ENCODE measurements at regions not wholly inside any gene's neighbourhood (a gene's known extent, or its start where the extent isn't known, plus 50 kb on each side); places are given as distances from the start of the nearest gene placed in this dataset.

DNA sequence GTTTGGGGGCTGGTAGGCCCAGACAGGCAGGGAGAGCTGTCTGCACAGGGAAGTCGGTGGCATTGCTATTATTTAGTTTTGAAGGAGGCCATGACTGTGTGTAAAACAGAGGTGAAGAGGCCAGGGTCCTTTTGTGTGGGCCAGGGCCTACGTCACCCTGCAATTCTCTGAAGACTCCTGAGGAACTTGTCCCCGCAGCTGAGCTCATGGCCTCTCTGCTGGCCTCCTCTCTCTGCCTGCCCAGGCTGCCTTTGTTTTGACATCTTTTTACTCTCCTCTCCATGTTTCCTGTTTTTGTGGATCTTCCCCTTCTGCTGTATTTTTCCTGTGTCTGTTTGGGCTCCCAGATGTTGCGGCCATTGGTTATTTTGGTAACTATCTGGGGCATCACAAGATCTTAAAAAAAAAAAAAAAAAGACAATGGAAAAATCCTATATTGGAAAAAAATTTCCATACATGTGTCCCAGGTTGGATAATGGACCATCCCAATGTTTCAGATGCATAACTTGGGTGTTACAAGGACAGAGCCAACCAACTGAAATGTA, 280.7 kb downstream of the RPS6KC1 start:
- no peak for TF ChIP-seq CTCF (IDR thresholded peaks at IDR 0.05; ENCODE audit: control insufficient read depth, insufficient read depth, low read depth, low read length, missing control alignments)
- DNase-seq (ENCODE audit: low read depth) = no peak
- H3K4me3 ChIP-seq (ENCODE audit: control insufficient read depth, low read depth, low read length) = no peak overlapping the region

- DNase-seq (ENCODE audit: low read depth) = no peak
- TF ChIP-seq CTCF (IDR thresholded peaks at IDR 0.05; ENCODE audit: control insufficient read depth, insufficient read depth, low read depth, low read length, missing control alignments) = no peak
- no peak overlapping the region for H3K4me3 ChIP-seq (ENCODE audit: control insufficient read depth, low read depth, low read length)
These were observed 281.4 kb downstream of the RPS6KC1 start for GRCh38 chr1:213332491-213332890.

GRCh38 chr1:213333121-213333520, 282.1 kb downstream of the RPS6KC1 start:
- no peak overlapping the region for H3K4me3 ChIP-seq (ENCODE audit: control insufficient read depth, low read depth, low read length)
- TF ChIP-seq CTCF (IDR thresholded peaks at IDR 0.05; ENCODE audit: control insufficient read depth, insufficient read depth, low read depth, low read length, missing control alignments) = no peak
- no peak for DNase-seq (ENCODE audit: low read depth)

GRCh38 chr1:213335084-213335483, 284.0 kb downstream of the RPS6KC1 start:
- H3K4me3 ChIP-seq (ENCODE audit: control insufficient read depth, low read depth, low read length) = no peak overlapping the region
- DNase-seq (ENCODE audit: low read depth) = no peak
- no peak for TF ChIP-seq CTCF (IDR thresholded peaks at IDR 0.05; ENCODE audit: control insufficient read depth, insufficient read depth, low read depth, low read length, missing control alignments)

DNA sequence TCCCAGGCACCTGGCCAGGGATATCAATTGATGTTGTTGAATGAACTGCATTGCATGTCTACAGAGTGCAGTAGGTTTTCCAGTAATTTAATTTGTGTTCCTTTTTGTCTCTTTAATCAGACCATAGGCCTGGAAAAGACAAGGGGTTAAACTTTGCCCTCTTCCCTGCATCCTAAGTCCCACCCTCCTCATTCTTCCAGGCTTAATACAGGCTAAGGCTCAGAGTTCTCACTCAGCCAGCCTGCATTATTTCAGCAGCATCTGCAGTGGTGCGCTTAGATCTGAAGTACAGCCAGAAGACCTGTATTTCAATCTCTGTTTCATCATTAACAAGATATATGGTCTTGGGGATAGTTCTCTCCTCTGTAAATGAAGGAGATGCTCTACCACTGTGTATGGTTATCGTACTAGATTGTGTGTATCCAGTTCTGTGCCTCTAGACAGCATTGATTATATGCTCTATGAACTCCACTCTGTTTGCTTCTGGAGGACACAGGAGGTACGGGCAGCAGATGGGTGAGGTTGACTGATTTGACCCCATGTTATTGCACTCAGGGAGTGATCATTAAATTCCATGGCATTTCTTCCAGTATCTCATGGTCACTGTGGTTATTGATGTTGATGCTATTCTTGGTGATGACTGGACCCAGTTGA, 286.1 kb downstream of the RPS6KC1 start:
- no peak for TF ChIP-seq CTCF (IDR thresholded peaks at IDR 0.05; ENCODE audit: control insufficient read depth, insufficient read depth, low read depth, low read length, missing control alignments)
- DNase-seq (ENCODE audit: low read depth) = no peak

GRCh38 chr1:213340593-213340992, 289.6 kb downstream of the RPS6KC1 start:
- no peak for TF ChIP-seq CTCF (IDR thresholded peaks at IDR 0.05; ENCODE audit: control insufficient read depth, insufficient read depth, low read depth, low read length, missing control alignments)
- no peak for DNase-seq (ENCODE audit: low read depth)
- H3K4me3 ChIP-seq (ENCODE audit: control insufficient read depth, low read depth, low read length) = no peak overlapping the region

More for the DNA sequence above, 286.1 kb downstream of the RPS6KC1 start:
- H3K4me3 ChIP-seq (ENCODE audit: control insufficient read depth, low read depth, low read length) = no peak overlapping the region

All from AG09309 (cell line).